MM.1S (cell line): ENCODE measurements at regions not wholly inside any gene's neighbourhood (a gene's known extent, or its start where the extent isn't known, plus 50 kb on each side); places are given as distances from the start of the nearest gene placed in this dataset.
A peak's percentile ranks its signal among the peaks of the same experiment; 100 is the strongest.

ENCODE experiments used
- DNase-seq: peaks from one replicate; pipeline ENCODE4 v3.0.0-alpha.2; 2015
- H2AFZ ChIP-seq: fragments of 300-600 bp; sonication (generic); 2 replicates; pipeline ENCODE4 v1.6.0; 2016; ENCODE audit warnings: antibody characterized with exemption, low read length
- H3F3A ChIP-seq: fragments of 300-600 bp; sonication (generic); 2 replicates; pipeline ENCODE4 v1.6.1; 2016; ENCODE audit warnings: mild to moderate bottlenecking, antibody characterized with exemption, low read length, moderate library complexity, mixed read lengths; ENCODE audit not compliant: insufficient read depth
- H3K27ac ChIP-seq: fragments of 300-600 bp; sonication (generic); 2 replicates; pipeline ENCODE4 v1.5.1; 2016; ENCODE audit warnings: mild to moderate bottlenecking, low read length
- H3K27me3 ChIP-seq: fragments of 300-600 bp; sonication (generic); replicated peaks from 2 replicates; pipeline ENCODE4 v1.6.0; 2016; ENCODE audit warnings: low read length; ENCODE audit not compliant: insufficient read depth
- H3K36me3 ChIP-seq: fragments of 300-600 bp; sonication (generic); replicated peaks from 2 replicates; pipeline ENCODE4 v1.6.1; 2016; ENCODE audit warnings: mild to moderate bottlenecking, low read length, mixed read lengths; ENCODE audit not compliant: insufficient read depth
- H3K4me1 ChIP-seq: fragments of 300-600 bp; sonication (generic); 2 replicates; pipeline ENCODE4 v1.6.1; 2016; ENCODE audit warnings: low read length, mixed read lengths
- H3K4me2 ChIP-seq: fragments of 300-600 bp; sonication (generic); 2 replicates; pipeline ENCODE4 v1.6.0; 2016; ENCODE audit warnings: low read depth, low read length
- H3K4me3 ChIP-seq: fragments of 300-600 bp; sonication (generic); 2 replicates; pipeline ENCODE4 v1.5.1; 2016; ENCODE audit warnings: low read length, mixed read lengths
- H3K79me2 ChIP-seq: fragments of 300-600 bp; sonication (generic); 2 replicates; pipeline ENCODE4 v1.6.1; 2016; ENCODE audit warnings: mixed run types, low read length, mixed read lengths
- H3K9ac ChIP-seq: fragments of 300-600 bp; sonication (generic); 2 replicates; pipeline ENCODE4 v1.6.1; 2016; ENCODE audit warnings: low read length, mixed read lengths
- H3K9me2 ChIP-seq: fragments of 300-600 bp; sonication (generic); replicated peaks from 2 replicates; pipeline ENCODE4 v1.6.1; 2016; ENCODE audit warnings: mild to moderate bottlenecking, low read length, mixed read lengths; ENCODE audit not compliant: insufficient read depth
- H3K9me3 ChIP-seq: fragments of 300-600 bp; sonication (generic); replicated peaks from 2 replicates; pipeline ENCODE4 v1.6.1; 2016; ENCODE audit warnings: mild to moderate bottlenecking, low read length, mixed read lengths; ENCODE audit not compliant: insufficient read depth
- H4K20me1 ChIP-seq: fragments of 300-600 bp; sonication (generic); 2 replicates; pipeline ENCODE4 v1.6.1; 2016; ENCODE audit warnings: mild to moderate bottlenecking, low read length, moderate library complexity, mixed read lengths; ENCODE audit not compliant: insufficient read depth
- CTCF ChIP-seq: fragments of 300-600 bp; sonication (generic); IDR thresholded peaks from 2 replicates; pipeline ENCODE4 v1.5.1; 2016; ENCODE audit warnings: antibody characterized with exemption, low read length, mixed read lengths
- EZH2 ChIP-seq: fragments of 300-600 bp; sonication (generic); optimal IDR thresholded peaks from 2 replicates; pipeline ENCODE3; 2017; ENCODE audit warnings: low read depth, mild to moderate bottlenecking, antibody characterized with exemption, low read length, mixed read lengths
- EZH2phosphoT487 ChIP-seq: fragments of 300-600 bp; sonication (generic); IDR thresholded peaks from 2 replicates; pipeline ENCODE4 v1.6.1; 2018; ENCODE audit warnings: antibody characterized with exemption, low read length

- Histone ChIP-seq H3F3A (no peaks in the 10 kb centered on the region), H3K27ac (no peak overlapping the region), H3K79me2 (no peaks in the 10 kb centered on the region), H3K4me2 (no peak overlapping the region), H3K4me3 (no peak overlapping the region), H3K9me2 (no peaks in the 10 kb centered on the region), H3K9ac (no peak overlapping the region), H3K4me1 (no peaks in the 10 kb centered on the region), H2AFZ (no peak overlapping the region), H4K20me1 (no peaks in the 10 kb centered on the region), H3K9me3 (no peaks in the 10 kb centered on the region), H3K27me3 (no peaks in the 10 kb centered on the region), H3K36me3 (no peaks in the 10 kb centered on the region)
- no peak for DNase-seq
- no peak for TF ChIP-seq EZH2phosphoT487
- no peak for TF ChIP-seq EZH2
- TF ChIP-seq CTCF = no peak
Measured at GRCh38 chr4:122516376-122516775, 59.9 kb upstream of the IL2 start.

GRCh38 chr4:122514671-122515070 is 58.1 kb upstream of the IL2 start:
- Histone ChIP-seq H3K27ac (no peak overlapping the region), H3F3A (no peaks in the 10 kb centered on the region), H3K9me3 (no peaks in the 10 kb centered on the region), H3K4me3 (no peak overlapping the region), H3K4me1 (no peaks in the 10 kb centered on the region), H3K27me3 (no peaks in the 10 kb centered on the region), H2AFZ (no peak overlapping the region), H3K79me2 (no peaks in the 10 kb centered on the region), H4K20me1 (no peaks in the 10 kb centered on the region), H3K9ac (no peak overlapping the region), H3K36me3 (no peaks in the 10 kb centered on the region), H3K9me2 (no peaks in the 10 kb centered on the region), H3K4me2 (no peak overlapping the region)
- DNase-seq = no peak
- TF ChIP-seq EZH2 (no peak), EZH2phosphoT487 (no peak), CTCF (no peak)

GRCh38 chr4:122512430-122512829 is 55.9 kb upstream of the IL2 start:
- Histone ChIP-seq H4K20me1 (no peaks in the 10 kb centered on the region), H3K27me3 (no peaks in the 10 kb centered on the region), H3K27ac (no peak overlapping the region), H3K9me2 (no peaks in the 10 kb centered on the region), H3F3A (no peaks in the 10 kb centered on the region), H2AFZ (no peak overlapping the region), H3K9ac (no peak overlapping the region), H3K9me3 (no peaks in the 10 kb centered on the region), H3K36me3 (no peaks in the 10 kb centered on the region), H3K4me3 (no peak overlapping the region), H3K4me2 (no peak overlapping the region), H3K4me1 (no peaks in the 10 kb centered on the region), H3K79me2 (no peaks in the 10 kb centered on the region)
- no peak for DNase-seq
- TF ChIP-seq EZH2phosphoT487 (no peak), EZH2 (no peak), CTCF (no peak)

- H3F3A ChIP-seq = no peaks in the 10 kb centered on the region
- H3K9me3 ChIP-seq = no peaks in the 10 kb centered on the region
- H3K4me1 ChIP-seq = no peaks in the 10 kb centered on the region
- no peak overlapping the region for H3K4me2 ChIP-seq
- no peak overlapping the region for H3K9ac ChIP-seq
- peak; percentile 24 for DNase-seq
- H3K27me3 ChIP-seq = no peaks in the 10 kb centered on the region
- TF ChIP-seq EZH2 (no peak), CTCF (no peak), EZH2phosphoT487 (no peak)
- no peak overlapping the region for H2AFZ ChIP-seq
- H3K27ac ChIP-seq = no peak overlapping the region
- no peaks in the 10 kb centered on the region for H4K20me1 ChIP-seq
- no peaks in the 10 kb centered on the region for H3K36me3 ChIP-seq
- H3K4me3 ChIP-seq = no peak overlapping the region
- no peaks in the 10 kb centered on the region for H3K79me2 ChIP-seq
- no peaks in the 10 kb centered on the region for H3K9me2 ChIP-seq
Measured at GRCh38 chr4:122508083-122508482, 51.6 kb upstream of the IL2 start.
